ENCODE measurements at regions not wholly inside any gene's neighbourhood (a gene's known extent, or its start where the extent isn't known, plus 50 kb on each side); places are given as distances from the start of the nearest gene placed in this dataset.
"Not testable (repeated sequence)": the region's sequence is repeated elsewhere in the genome, so short reads cannot be mapped to it uniquely, and the experiment has no call there.

- H3K27ac ChIP-seq (ENCODE audit: low read length) = no peak overlapping the region
- H3K36me3 ChIP-seq (ENCODE audit: control insufficient read depth, insufficient read depth, low read length) = no peaks in the 10 kb centered on the region
- no peak for DNase-seq
- H3K4me3 ChIP-seq (ENCODE audit: low read length) = no peak overlapping the region
- H3K4me1 ChIP-seq (ENCODE audit: control insufficient read depth, insufficient read depth, low read length) = peaks cover 3% of the 10 kb centered on the region
- H3K27me3 ChIP-seq (ENCODE audit: control insufficient read depth, insufficient read depth, low read length) = no peaks in the 10 kb centered on the region
- no peaks in the 10 kb centered on the region for H3K9me3 ChIP-seq (replicated peaks; ENCODE audit: control insufficient read depth, low read depth, low read length)
Observed at GRCh38 chr12:46486588-46486987, 114.0 kb upstream of the SLC38A2 start.

- no peaks in the 10 kb centered on the region for H3K27me3 ChIP-seq (ENCODE audit: control insufficient read depth, insufficient read depth, low read length)
- no peak overlapping the region for H3K4me3 ChIP-seq (ENCODE audit: low read length)
- 97% methylated on average over 4 of the region's 5 CpGs for WGBS (ENCODE audit: insufficient coverage)
- no peaks in the 10 kb centered on the region for H3K9me3 ChIP-seq (replicated peaks; ENCODE audit: control insufficient read depth, low read depth, low read length)
- DNase-seq = no peak
- H3K27ac ChIP-seq (ENCODE audit: low read length) = no peak overlapping the region
- H3K36me3 ChIP-seq (ENCODE audit: control insufficient read depth, insufficient read depth, low read length) = no peaks in the 10 kb centered on the region
- peaks cover 3% of the 10 kb centered on the region for H3K4me1 ChIP-seq (ENCODE audit: control insufficient read depth, insufficient read depth, low read length)
Observed at GRCh38 chr12:46485853-46486252, 113.3 kb upstream of the SLC38A2 start.

DNA sequence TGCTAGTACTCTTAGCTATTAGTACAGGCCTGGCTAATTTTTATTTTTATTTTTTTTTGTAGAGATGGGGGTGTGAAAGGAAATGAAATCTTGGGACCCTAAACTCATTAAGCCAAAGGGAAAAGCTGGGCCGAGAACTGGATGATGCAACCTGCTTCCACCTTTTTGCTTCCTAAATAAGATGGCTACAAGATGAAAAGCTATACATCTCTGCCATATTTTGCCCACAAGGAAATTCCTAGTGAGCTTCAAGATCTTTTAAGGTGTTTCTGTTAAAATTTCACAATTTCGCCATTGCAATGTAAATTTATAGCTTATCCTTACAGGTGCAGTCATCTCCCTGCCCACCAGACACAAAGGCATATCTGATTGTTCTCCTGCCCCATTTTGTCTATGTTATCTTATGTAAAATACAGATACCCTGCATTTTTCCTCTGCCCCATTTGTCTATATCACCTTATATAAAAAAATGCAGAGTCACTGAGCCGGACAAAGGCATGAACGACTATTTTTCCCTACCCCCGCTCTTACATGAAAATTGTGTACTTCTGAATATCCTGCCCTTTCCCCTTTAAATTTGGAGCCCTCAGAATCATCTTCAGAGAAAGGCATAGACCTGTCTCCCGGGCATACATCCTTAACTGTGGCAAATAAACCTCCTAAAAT, 112.0 kb upstream of the SLC38A2 start:
- H3K27ac ChIP-seq (ENCODE audit: low read length) = no peak overlapping the region
- DNase-seq = no peak
- no peaks in the 10 kb centered on the region for H3K4me1 ChIP-seq (ENCODE audit: control insufficient read depth, insufficient read depth, low read length)
- no peaks in the 10 kb centered on the region for H3K36me3 ChIP-seq (ENCODE audit: control insufficient read depth, insufficient read depth, low read length)
- H3K4me3 ChIP-seq (ENCODE audit: low read length) = no peak overlapping the region
- H3K9me3 ChIP-seq (replicated peaks; ENCODE audit: control insufficient read depth, low read depth, low read length) = no peaks in the 10 kb centered on the region
- WGBS (ENCODE audit: insufficient coverage) = 86% methylated on average over 4 of the region's 6 CpGs
- no peaks in the 10 kb centered on the region for H3K27me3 ChIP-seq (ENCODE audit: control insufficient read depth, insufficient read depth, low read length)

- WGBS (ENCODE audit: insufficient coverage) = no CpG with 5 or more reads among the region's 4 CpGs
- H3K27me3 ChIP-seq (ENCODE audit: control insufficient read depth, insufficient read depth, low read length) = no peaks in the 10 kb centered on the region
- H3K9me3 ChIP-seq (replicated peaks; ENCODE audit: control insufficient read depth, low read depth, low read length) = no peaks in the 10 kb centered on the region
- H3K4me1 ChIP-seq (ENCODE audit: control insufficient read depth, insufficient read depth, low read length) = no peaks in the 10 kb centered on the region
- no peaks in the 10 kb centered on the region for H3K36me3 ChIP-seq (ENCODE audit: control insufficient read depth, insufficient read depth, low read length)
- no peak overlapping the region for H3K4me3 ChIP-seq (ENCODE audit: low read length)
- DNase-seq = no peak
- no peak overlapping the region for H3K27ac ChIP-seq (ENCODE audit: low read length)
Observed at GRCh38 chr12:46483572-46484395, 111.2 kb upstream of the SLC38A2 start.

GRCh38 chr12:46480724-46481123, 108.2 kb upstream of the SLC38A2 start:
- Histone ChIP-seq H3K9me3 (replicated peaks; ENCODE audit: control insufficient read depth, low read depth, low read length) (no peaks in the 10 kb centered on the region), H3K27ac (ENCODE audit: low read length) (no peak overlapping the region), H3K36me3 (ENCODE audit: control insufficient read depth, insufficient read depth, low read length) (no peaks in the 10 kb centered on the region), H3K27me3 (ENCODE audit: control insufficient read depth, insufficient read depth, low read length) (no peaks in the 10 kb centered on the region), H3K4me1 (ENCODE audit: control insufficient read depth, insufficient read depth, low read length) (peaks cover 3% of the 10 kb centered on the region), H3K4me3 (ENCODE audit: low read length) (no peak overlapping the region)
- WGBS (ENCODE audit: insufficient coverage) = no CpG with 5 or more reads among the region's 1 CpG
- DNase-seq = no peak

DNA sequence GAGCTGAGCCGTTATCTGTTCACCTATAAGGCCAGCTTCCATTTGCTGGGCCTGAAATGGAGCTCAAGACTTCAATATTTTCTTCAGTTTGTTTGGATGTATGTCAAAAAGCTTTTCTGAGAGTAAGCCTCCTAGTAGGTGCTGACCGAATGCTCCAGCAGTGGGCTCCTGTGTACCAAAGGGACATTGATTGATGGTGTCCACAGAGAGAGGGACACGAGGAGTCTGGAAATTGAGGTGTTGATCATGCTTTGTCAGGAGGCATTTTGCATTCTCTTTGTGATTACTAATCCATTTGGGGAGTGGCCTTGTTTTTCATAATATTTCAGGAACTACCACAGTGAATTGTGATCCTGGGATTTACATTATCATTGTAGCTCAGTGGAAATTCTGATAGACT, 107.7 kb upstream of the SLC38A2 start:
- no peaks in the 10 kb centered on the region for H3K27me3 ChIP-seq (ENCODE audit: control insufficient read depth, insufficient read depth, low read length)
- no peak for DNase-seq
- H3K9me3 ChIP-seq (replicated peaks; ENCODE audit: control insufficient read depth, low read depth, low read length) = no peaks in the 10 kb centered on the region
- H3K4me1 ChIP-seq (ENCODE audit: control insufficient read depth, insufficient read depth, low read length) = peaks cover 3% of the 10 kb centered on the region
- H3K4me3 ChIP-seq (ENCODE audit: low read length) = no peak overlapping the region
- no peaks in the 10 kb centered on the region for H3K36me3 ChIP-seq (ENCODE audit: control insufficient read depth, insufficient read depth, low read length)
- WGBS (ENCODE audit: insufficient coverage) = 75% methylated on average over 1 of the region's 3 CpGs
- no peak overlapping the region for H3K27ac ChIP-seq (ENCODE audit: low read length)

- no peaks in the 10 kb centered on the region for H3K36me3 ChIP-seq (ENCODE audit: control insufficient read depth, insufficient read depth, low read length)
- DNase-seq = no peak
- H3K27me3 ChIP-seq (ENCODE audit: control insufficient read depth, insufficient read depth, low read length) = no peaks in the 10 kb centered on the region
- H3K4me1 ChIP-seq (ENCODE audit: control insufficient read depth, insufficient read depth, low read length) = peaks cover 9% of the 10 kb centered on the region
- no peak overlapping the region for H3K4me3 ChIP-seq (ENCODE audit: low read length)
- no peaks in the 10 kb centered on the region for H3K9me3 ChIP-seq (replicated peaks; ENCODE audit: control insufficient read depth, low read depth, low read length)
- H3K27ac ChIP-seq (ENCODE audit: low read length) = no peak overlapping the region
- WGBS (ENCODE audit: insufficient coverage) = 96% methylated on average over 2 of the region's 2 CpGs
Observed at GRCh38 chr12:46478123-46478522, 105.5 kb upstream of the SLC38A2 start.

DNA sequence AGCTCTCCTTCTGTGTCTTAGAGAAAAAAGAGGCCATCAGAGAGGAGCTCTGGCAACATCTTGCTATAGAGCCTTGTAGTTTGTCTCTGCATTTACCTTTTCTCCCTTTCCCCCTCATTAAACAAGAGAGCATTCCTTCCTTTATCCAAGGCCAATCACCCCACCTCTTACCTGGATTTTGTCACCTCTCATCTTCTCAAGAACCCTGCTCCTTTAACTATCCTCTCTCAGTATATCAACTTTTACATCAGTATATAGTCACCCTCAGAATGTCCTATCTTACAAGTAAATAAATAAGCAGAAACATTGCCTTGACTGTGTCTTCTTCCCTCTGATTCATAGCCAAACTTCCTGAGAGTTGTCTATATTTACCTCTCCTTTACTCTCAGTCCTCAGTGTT, 105.0 kb upstream of the SLC38A2 start:
- Histone ChIP-seq H3K27ac (ENCODE audit: low read length) (no peak overlapping the region), H3K27me3 (ENCODE audit: control insufficient read depth, insufficient read depth, low read length) (no peaks in the 10 kb centered on the region), H3K4me1 (ENCODE audit: control insufficient read depth, insufficient read depth, low read length) (peaks cover 9% of the 10 kb centered on the region), H3K9me3 (replicated peaks; ENCODE audit: control insufficient read depth, low read depth, low read length) (no peaks in the 10 kb centered on the region), H3K4me3 (ENCODE audit: low read length) (no peak overlapping the region), H3K36me3 (ENCODE audit: control insufficient read depth, insufficient read depth, low read length) (no peaks in the 10 kb centered on the region)
- DNase-seq = no peak

- Histone ChIP-seq H3K27me3 (ENCODE audit: control insufficient read depth, insufficient read depth, low read length) (no peaks in the 10 kb centered on the region), H3K4me3 (ENCODE audit: low read length) (no peak overlapping the region), H3K36me3 (ENCODE audit: control insufficient read depth, insufficient read depth, low read length) (no peaks in the 10 kb centered on the region), H3K4me1 (ENCODE audit: control insufficient read depth, insufficient read depth, low read length) (peaks cover 9% of the 10 kb centered on the region), H3K27ac (ENCODE audit: low read length) (no peak overlapping the region), H3K9me3 (replicated peaks; ENCODE audit: control insufficient read depth, low read depth, low read length) (no peaks in the 10 kb centered on the region)
- no peak for DNase-seq
- WGBS (ENCODE audit: insufficient coverage) = 93% methylated on average over 3 of the region's 3 CpGs
Observed at GRCh38 chr12:46475972-46476645, 103.5 kb upstream of the SLC38A2 start.

DNA sequence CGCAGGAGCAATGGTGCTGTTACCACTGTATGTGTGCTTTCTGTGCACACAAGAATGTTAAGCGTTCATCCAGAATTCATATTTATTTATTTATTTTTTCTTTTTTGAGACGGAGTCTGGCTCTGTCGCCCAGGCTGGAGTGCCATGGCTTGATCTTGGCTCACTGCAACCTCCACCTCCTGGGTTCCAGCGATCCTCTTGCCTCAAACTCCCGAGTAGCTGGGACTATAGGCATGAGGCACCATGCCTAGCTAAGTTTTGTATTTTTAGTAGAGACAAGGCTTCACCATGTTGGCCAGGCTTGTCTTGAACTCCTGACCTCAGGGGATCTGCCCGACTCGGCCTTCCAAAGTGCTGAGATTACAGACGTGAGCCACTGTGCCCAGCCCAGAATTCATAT, 101.8 kb upstream of the SLC38A2 start:
- not testable (repeated sequence) for H3K4me1 ChIP-seq (ENCODE audit: control insufficient read depth, insufficient read depth, low read length); H3K9me3 ChIP-seq (replicated peaks; ENCODE audit: control insufficient read depth, low read depth, low read length); H3K36me3 ChIP-seq (ENCODE audit: control insufficient read depth, insufficient read depth, low read length); H3K4me3 ChIP-seq (ENCODE audit: low read length); DNase-seq; H3K27me3 ChIP-seq (ENCODE audit: control insufficient read depth, insufficient read depth, low read length)
- peak overlapping the region; percentile 66 for H3K27ac ChIP-seq (ENCODE audit: low read length)
- 94% methylated on average over 6 of the region's 9 CpGs for WGBS (ENCODE audit: insufficient coverage)
